Left lung (tissue), 4 donors: ENCODE measurements at regions not wholly inside any gene's neighbourhood (a gene's known extent, or its start where the extent isn't known, plus 50 kb on each side); places are given as distances from the start of the nearest gene placed in this dataset.

ENCODE experiments used
- ATAC-seq: fragments of 200-7000 bp; cut with Tn5 transposase; one replicate; pipeline ENCODE4 v1.9.1; 2020; ENCODE audit warnings: moderate library complexity
- DNase-seq, 4 donors: peaks; one replicate each; pipeline ENCODE4 v3.0.0-alpha.2; 2013 to 2020
- H3K27ac ChIP-seq, 2 donors: fragments of 200-600 bp; sonication (generic) in 1 of 2; one replicate each; pipeline versions ENCODE4 v1.5.0 to v1.8.0; 2020 to 2021
- H3K27me3 ChIP-seq, 2 donors: fragments of 200-600 bp; sonication (generic) in 1 of 2; one replicate each; pipeline versions ENCODE4 v1.5.0 to v1.8.0; 2020 to 2021
- H3K36me3 ChIP-seq, 2 donors: fragments of 200-600 bp; sonication (generic) in 1 of 2; one replicate each; pipeline versions ENCODE4 v1.5.0 to v1.8.0; 2020 to 2021
- H3K4me1 ChIP-seq, 2 donors: fragments of 200-600 bp; one replicate each; pipeline ENCODE4 v1.8.0; 2021
- H3K4me3 ChIP-seq, 2 donors: fragments of 200-600 bp; sonication (generic) in 1 of 2; one replicate each; pipeline versions ENCODE4 v1.5.0 to v1.8.0; 2020 to 2021; ENCODE audit warnings: mild to moderate bottlenecking in 1 of 2
- H3K9me3 ChIP-seq, 2 donors: fragments of 200-600 bp; sonication (generic) in 1 of 2; one replicate each; pipeline versions ENCODE4 v1.5.0 to v1.8.0; 2020 to 2021
- intact Hi-C, 2 donors: fragments of 100-400 bp; cut with DNase I; formaldehyde crosslinking; loops; one replicate each; pipeline versions ENCODE4 v1.11.2 to v1.14.2; 2022
- TF ChIP-seq, protein P1 (sequence below), 2 donors: fragments of 200-600 bp; sonication (generic) in 1 of 2; IDR thresholded peaks; one replicate each; pipeline versions ENCODE4 v1.5.0 to v1.8.0; 2021; ENCODE audit warnings: antibody characterized with exemption in 2 of 2
- donor health status: DM: no; HTN: yes; CAD: no.
- donor health status: DM: no; HTN: no; CAD: no.

DNA sequence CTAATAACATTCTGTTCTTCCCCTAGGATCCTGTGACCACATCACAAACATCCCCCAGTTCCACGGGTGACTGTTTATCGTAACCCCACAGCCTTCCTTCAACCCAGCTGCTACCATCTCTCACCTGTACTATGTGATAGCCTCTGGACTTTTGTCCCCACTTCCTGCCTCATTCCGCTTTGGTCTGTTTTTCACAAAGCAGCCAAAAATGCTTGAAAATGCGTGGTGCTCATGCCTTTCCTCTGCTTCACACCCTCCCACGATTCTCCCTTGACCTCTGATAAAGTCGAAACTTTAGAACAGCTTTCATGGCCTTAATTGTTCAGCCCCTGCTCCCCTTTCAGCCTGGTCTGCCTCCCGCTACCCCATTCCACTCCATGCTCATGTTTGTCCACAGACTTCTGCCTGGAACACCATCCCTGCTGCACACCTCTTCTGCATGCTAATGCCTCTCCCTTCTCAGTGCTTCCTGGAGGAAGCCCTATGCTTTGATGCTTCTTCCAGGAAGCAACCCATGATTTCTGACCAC is 165.6 kb downstream of the PLPP3 start:
- no peaks in the 10 kb centered on the region for H3K9me3 ChIP-seq
- ATAC-seq = no peak
- H3K4me1 ChIP-seq = peaks cover 0 to 22% of the 10 kb centered on the region in 2 donors
- intact Hi-C loops = loop anchor here in 1 of 2 donors (10.0 kb wide), 1 partner anchor 161 kb away; the partner anchor contains the start of gene PLPP3
- H3K36me3 ChIP-seq = no peaks in the 10 kb centered on the region
- no peaks in the 10 kb centered on the region for H3K27me3 ChIP-seq
- TF ChIP-seq, protein P1, sequence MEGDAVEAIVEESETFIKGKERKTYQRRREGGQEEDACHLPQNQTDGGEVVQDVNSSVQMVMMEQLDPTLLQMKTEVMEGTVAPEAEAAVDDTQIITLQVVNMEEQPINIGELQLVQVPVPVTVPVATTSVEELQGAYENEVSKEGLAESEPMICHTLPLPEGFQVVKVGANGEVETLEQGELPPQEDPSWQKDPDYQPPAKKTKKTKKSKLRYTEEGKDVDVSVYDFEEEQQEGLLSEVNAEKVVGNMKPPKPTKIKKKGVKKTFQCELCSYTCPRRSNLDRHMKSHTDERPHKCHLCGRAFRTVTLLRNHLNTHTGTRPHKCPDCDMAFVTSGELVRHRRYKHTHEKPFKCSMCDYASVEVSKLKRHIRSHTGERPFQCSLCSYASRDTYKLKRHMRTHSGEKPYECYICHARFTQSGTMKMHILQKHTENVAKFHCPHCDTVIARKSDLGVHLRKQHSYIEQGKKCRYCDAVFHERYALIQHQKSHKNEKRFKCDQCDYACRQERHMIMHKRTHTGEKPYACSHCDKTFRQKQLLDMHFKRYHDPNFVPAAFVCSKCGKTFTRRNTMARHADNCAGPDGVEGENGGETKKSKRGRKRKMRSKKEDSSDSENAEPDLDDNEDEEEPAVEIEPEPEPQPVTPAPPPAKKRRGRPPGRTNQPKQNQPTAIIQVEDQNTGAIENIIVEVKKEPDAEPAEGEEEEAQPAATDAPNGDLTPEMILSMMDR (IDR thresholded peaks at IDR 0.05) = no peak
- DNase-seq = no peak
- H3K27ac ChIP-seq = no peak overlapping the region
- H3K4me3 ChIP-seq = no peak overlapping the region

DNA sequence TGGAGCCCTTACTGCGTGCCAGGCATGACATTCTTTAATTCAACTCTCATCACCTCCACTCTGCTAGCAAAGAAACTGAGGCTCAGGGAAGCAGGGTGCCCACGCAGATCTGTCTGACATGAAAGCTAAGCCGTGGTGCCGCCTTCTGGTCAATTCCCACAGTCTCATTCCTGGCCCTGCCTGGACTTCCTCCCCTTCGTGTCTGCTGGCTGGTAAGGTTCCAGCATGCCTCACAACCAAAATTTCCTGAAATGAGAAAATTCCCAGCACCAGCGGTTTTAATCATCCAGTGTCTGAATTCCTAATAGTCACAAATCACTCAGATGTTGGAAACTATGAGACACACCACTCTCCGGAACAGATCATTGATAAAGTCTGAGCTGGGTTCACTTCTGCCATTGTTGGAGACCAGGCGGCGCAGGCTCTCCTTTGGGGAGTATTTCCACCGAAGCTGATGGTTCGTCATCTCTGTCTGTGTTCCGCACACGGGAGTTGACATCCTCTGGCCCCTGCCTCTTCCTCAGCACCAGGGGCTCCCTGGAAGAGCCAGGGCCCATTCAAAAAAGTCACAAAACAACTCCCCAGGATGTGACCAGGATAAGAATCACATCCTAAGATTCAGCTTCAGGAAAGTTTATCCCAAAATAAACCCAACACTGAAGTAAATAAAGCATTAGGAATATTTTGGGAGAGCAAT is 167.7 kb downstream of the PLPP3 start:
- peak overlapping the region; percentile 5 to 55 for H3K27ac ChIP-seq
- H3K4me3 ChIP-seq = no peak overlapping the region
- DNase-seq (no peak), ATAC-seq (no peak)
- no peaks in the 10 kb centered on the region for H3K27me3 ChIP-seq
- intact Hi-C loops = loop anchor here in 1 of 2 donors (10.0 kb wide), 1 partner anchor 163 kb away; the partner anchor contains the start of gene PLPP3
- H3K9me3 ChIP-seq = no peaks in the 10 kb centered on the region
- H3K4me1 ChIP-seq = peaks cover 0 to 3% of the 10 kb centered on the region in 2 donors
- TF ChIP-seq, protein P1 (IDR thresholded peaks at IDR 0.05) = no peak
- H3K36me3 ChIP-seq = no peaks in the 10 kb centered on the region

DNA sequence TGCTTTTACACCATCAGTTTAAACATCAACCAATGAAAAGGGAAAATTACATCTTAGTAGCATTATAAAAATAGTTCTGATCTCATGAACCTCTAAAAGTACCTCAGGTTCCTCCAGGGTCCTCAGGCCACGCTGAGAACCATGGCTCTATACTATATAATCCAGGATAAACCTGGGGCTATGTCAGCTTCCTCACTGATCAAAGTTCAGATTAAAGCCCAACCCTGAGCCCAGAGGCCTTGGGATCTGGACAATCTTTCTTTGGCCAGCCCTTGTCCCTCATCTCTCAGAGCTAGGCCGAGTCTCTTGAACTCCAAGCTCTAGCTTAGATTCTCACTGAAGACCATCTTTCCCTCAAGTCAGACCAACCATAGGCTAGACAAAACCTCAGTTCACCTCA is 168.3 kb downstream of the PLPP3 start:
- Histone ChIP-seq H3K27ac (peak overlapping the region in 1 of 2 donors; percentile 55), H3K9me3 (no peaks in the 10 kb centered on the region)

DNA sequence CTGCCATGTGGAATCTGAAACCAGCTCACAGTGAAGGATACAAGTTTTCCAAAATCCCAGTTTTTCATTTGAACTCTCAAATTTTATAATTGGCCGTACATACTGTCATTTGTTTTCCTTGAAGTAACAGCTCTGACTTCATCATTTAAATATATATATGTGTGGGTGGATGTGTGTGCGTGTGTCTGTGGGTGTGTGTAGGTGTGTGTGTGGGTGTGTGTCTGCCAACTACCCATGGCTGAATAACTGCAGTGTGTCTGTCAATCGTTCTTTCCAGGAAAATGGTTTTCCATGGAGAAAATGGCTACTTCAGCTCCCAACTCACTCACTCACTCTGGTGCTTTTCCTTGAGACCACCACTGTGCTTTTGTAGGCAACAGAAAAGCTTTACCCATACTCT is 169.0 kb downstream of the PLPP3 start:
- Histone ChIP-seq H3K27ac (no peak overlapping the region), H3K4me1 (peaks cover 0 to 3% of the 10 kb centered on the region in 2 donors), H3K36me3 (no peaks in the 10 kb centered on the region), H3K4me3 (no peak overlapping the region), H3K27me3 (no peaks in the 10 kb centered on the region), H3K9me3 (no peaks in the 10 kb centered on the region)
- intact Hi-C loops = loop anchor here in 1 of 2 donors (10.0 kb wide), 1 partner anchor 164 kb away; the partner anchor contains the start of gene PLPP3
- ATAC-seq (no peak), DNase-seq (no peak)
- TF ChIP-seq, protein P1 (IDR thresholded peaks at IDR 0.05) = no peak

More for the DNA sequence above, 168.3 kb downstream of the PLPP3 start:
- no peaks in the 10 kb centered on the region for H3K27me3 ChIP-seq
- H3K36me3 ChIP-seq = no peaks in the 10 kb centered on the region
- peaks cover 0 to 3% of the 10 kb centered on the region in 2 donors for H3K4me1 ChIP-seq
- no peak overlapping the region for H3K4me3 ChIP-seq
- ATAC-seq (no peak), DNase-seq (no peak)
- TF ChIP-seq, protein P1 (IDR thresholded peaks at IDR 0.05) = no peak
- intact Hi-C loops = loop anchor here in 1 of 2 donors (10.0 kb wide), 1 partner anchor 164 kb away; the partner anchor contains the start of gene PLPP3

DNA sequence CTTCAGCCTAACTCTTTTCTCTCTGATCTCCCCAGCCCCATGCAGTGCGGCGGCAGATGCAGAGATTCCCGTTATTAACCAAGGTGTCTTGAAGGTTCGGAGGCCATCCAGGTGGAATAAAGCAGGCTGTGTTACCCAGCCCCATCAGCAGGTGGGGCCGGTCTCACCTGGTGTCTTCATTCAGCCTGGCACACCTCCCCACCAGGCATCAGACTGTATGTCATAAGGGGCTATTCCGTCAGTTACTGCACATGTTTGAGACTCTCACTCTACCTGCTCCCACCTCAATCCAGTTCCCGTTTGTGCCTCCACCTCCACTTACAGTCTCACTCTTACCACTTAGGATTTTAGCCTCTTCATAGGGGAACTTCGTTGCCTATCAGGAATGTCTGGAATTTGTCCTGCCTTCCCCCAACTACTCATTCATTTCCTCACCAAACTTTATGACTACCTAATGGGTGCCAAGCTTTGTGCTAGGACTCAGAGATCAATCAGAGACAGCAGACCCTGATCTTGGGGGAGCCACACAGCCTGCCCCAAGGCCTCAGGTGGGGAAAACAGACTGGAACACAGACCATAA is 170.2 kb downstream of the PLPP3 start:
- TF ChIP-seq, protein P1 (IDR thresholded peaks at IDR 0.05) = no peak
- H3K9me3 ChIP-seq = no peaks in the 10 kb centered on the region
- ATAC-seq = peak; percentile 83
- no peaks in the 10 kb centered on the region for H3K27me3 ChIP-seq
- no peak overlapping the region for H3K27ac ChIP-seq
- peak in 2 of 4 donors; percentile 53 to 77 for DNase-seq
- H3K4me3 ChIP-seq = no peak overlapping the region
- H3K36me3 ChIP-seq = no peaks in the 10 kb centered on the region
- intact Hi-C loops = no loop called here
- H3K4me1 ChIP-seq = peaks cover 0 to 3% of the 10 kb centered on the region in 2 donors
